GM19240 (cell line): ENCODE measurements at regions not wholly inside any gene's neighbourhood (a gene's known extent, or its start where the extent isn't known, plus 50 kb on each side); places are given as distances from the start of the nearest gene placed in this dataset.

Experiments used
- DNase-seq: peaks from one replicate; pipeline ENCODE4 v3.0.0; 2011; ENCODE audit warnings: low spot score; ENCODE audit not compliant: insufficient read length

- DNase-seq: no peak
Observed at GRCh38 chr13:58744686-58745085, 1113.1 kb downstream of the PCDH17 start.

- DNase-seq: no peak
Observed at GRCh38 chr13:58767566-58767965, 1136.0 kb downstream of the PCDH17 start.

- DNase-seq: no peak
Observed at GRCh38 chr13:58773280-58773859, 1141.8 kb downstream of the PCDH17 start.

GRCh38 chr13:58782736-58783135 lies 1151.2 kb downstream of the PCDH17 start:
- no peak for DNase-seq

GRCh38 chr13:58792854-58793253 lies 1161.3 kb downstream of the PCDH17 start:
- no peak for DNase-seq

- DNase-seq: no peak
Observed at GRCh38 chr13:58795715-58796114, 1164.2 kb downstream of the PCDH17 start.

- no peak for DNase-seq
Observed at GRCh38 chr13:58804832-58805231, 1173.3 kb downstream of the PCDH17 start.

- DNase-seq: no peak
Observed at GRCh38 chr13:58806401-58806800, 1174.9 kb downstream of the PCDH17 start.

- no peak for DNase-seq
Observed at GRCh38 chr13:58823701-58824100, 1192.2 kb downstream of the PCDH17 start.

GRCh38 chr13:58827904-58828303 lies 1196.4 kb downstream of the PCDH17 start:
- no peak for DNase-seq

GRCh38 chr13:58830841-58831240 lies 1199.3 kb downstream of the PCDH17 start:
- no peak for DNase-seq

- no peak for DNase-seq
Observed at GRCh38 chr13:58838615-58839014, 1207.1 kb downstream of the PCDH17 start.

- no peak for DNase-seq
Observed at GRCh38 chr13:58843071-58843470, 1211.5 kb downstream of the PCDH17 start.

- DNase-seq: no peak
Observed at GRCh38 chr13:58843567-58843966, 1212.0 kb downstream of the PCDH17 start.

GRCh38 chr13:58850161-58850560 lies 1218.6 kb downstream of the PCDH17 start:
- DNase-seq: no peak

GRCh38 chr13:58852076-58852475 lies 1220.5 kb downstream of the PCDH17 start:
- no peak for DNase-seq

- DNase-seq: no peak
Observed at GRCh38 chr13:58855283-58855682, 1223.7 kb downstream of the PCDH17 start.

GRCh38 chr13:58858870-58859371 lies 1227.4 kb downstream of the PCDH17 start:
- DNase-seq: no peak

- DNase-seq: no peak
Observed at GRCh38 chr13:58865286-58865685, 1233.7 kb downstream of the PCDH17 start.

GRCh38 chr13:58869566-58869965 lies 1238.0 kb downstream of the PCDH17 start:
- DNase-seq: no peak

- no peak for DNase-seq
Observed at GRCh38 chr13:58876473-58876872, 1244.9 kb downstream of the PCDH17 start.

- DNase-seq: no peak
Observed at GRCh38 chr13:58879114-58879513, 1247.6 kb downstream of the PCDH17 start.

- DNase-seq: no peak
Observed at GRCh38 chr13:58882516-58882915, 1251.0 kb downstream of the PCDH17 start.

- no peak for DNase-seq
Observed at GRCh38 chr13:58883405-58883804, 1251.9 kb downstream of the PCDH17 start.
